Heart right ventricle (tissue), 16 donors: ENCODE measurements at regions not wholly inside any gene's neighbourhood (a gene's known extent, or its start where the extent isn't known, plus 50 kb on each side); places are given as distances from the start of the nearest gene placed in this dataset.

ENCODE experiments used
- ATAC-seq, 8 donors: fragments of 200-7000 bp; cut with Tn5 transposase; one replicate each; pipeline ENCODE4 v1.9.1; 2020; ENCODE audit warnings: mild to moderate bottlenecking in 8 of 8, moderate library complexity in 8 of 8, moderate number of reproducible peaks in 1 of 8
- DNase-seq, 2 donors: peaks; one replicate each; pipeline ENCODE4 v3.0.0-alpha.2; 2020
- H3K27ac ChIP-seq, 10 donors: fragments of 200-600 bp; sonication (generic) in 2 of 10; one replicate each; pipeline versions ENCODE4 v1.5.0 to v1.8.0; 2020 to 2022; ENCODE audit warnings: mild to moderate bottlenecking in 3 of 10
- H3K27me3 ChIP-seq, 7 donors: fragments of 200-600 bp; one replicate each; pipeline ENCODE4 v1.8.0; 2021 to 2022; ENCODE audit warnings: mild to moderate bottlenecking in 2 of 7
- H3K36me3 ChIP-seq, 9 donors: fragments of 200-600 bp; sonication (generic) in 1 of 9; one replicate each; pipeline versions ENCODE4 v1.5.0 to v1.8.0; 2020 to 2022; ENCODE audit warnings: mild to moderate bottlenecking in 2 of 9
- H3K4me1 ChIP-seq, 9 donors: fragments of 200-600 bp; sonication (generic) in 1 of 9; one replicate each; pipeline versions ENCODE4 v1.5.0 to v1.8.0; 2020 to 2022; ENCODE audit warnings: mild to moderate bottlenecking in 4 of 9
- H3K4me3 ChIP-seq, 10 donors: fragments of 200-600 bp; sonication (generic) in 2 of 10; one replicate each; pipeline versions ENCODE4 v1.5.0 to v1.8.0; 2020 to 2022; ENCODE audit warnings: mild to moderate bottlenecking in 7 of 10, moderate library complexity in 2 of 10
- H3K9me3 ChIP-seq, 11 donors: fragments of 200-600 bp in 10 of 11; sonication (generic) in 2 of 11; one replicate each; pipeline versions ENCODE4 v1.5.0 to v1.8.0; 2013 to 2022; ENCODE audit warnings: mild to moderate bottlenecking in 2 of 11, control low read depth in 1 of 11, moderate library complexity in 1 of 11
- CTCF ChIP-seq, 9 donors: fragments of 200-600 bp; sonication (generic) in 2 of 9; IDR thresholded peaks; one replicate each; pipeline versions ENCODE4 v1.5.0 to v1.8.0; 2021 to 2022; ENCODE audit warnings: antibody characterized with exemption in 9 of 9, mild to moderate bottlenecking in 5 of 9, moderate library complexity in 1 of 9
- WGBS, 2 donors: extraction: QIAGEN DNeasy Blood & Tissue Kit; methylation state at CpG; one replicate each; pipeline ENCODE4 v1.1.7; 2013; ENCODE audit warnings: inconsistent platforms in 1 of 2; 5-methylcytosine and 5-hydroxymethylcytosine counted together
- intact Hi-C, 10 donors: fragments of 100-400 bp; cut with DNase I; formaldehyde crosslinking; loops; one replicate each; pipeline versions ENCODE4 v1.11.1 to v1.14.2; 2022
- donor health status: Arrhythmogenic right ventricular cardiomyopathy.
- donor health status: ischemic (EF 13 %, LVEDD 7.1; RV severe dilation, severe dysfunction).
- donor health status: healthy with polysubstance abuse.
- donor health status: DM: no; HTN: yes; CAD: no.
- donor health status: DM: no; HTN: no; CAD: no.
- donor health status: ischemic (EF 25% LVEDD 6.9; RV normal size, moderate dysfunction).
- donor health status: ischemic (EF 25% LVEDD 5.7; RV mildly dilated, moderate dysfunction).
- donor health status: healthy.
- donor health status: DM: yes; HTN: yes; CAD: no.
- donor health status: Ischemic cardiomyopathy.
- donor health status: ischemic (EF 35%, LVEDD 5.7; RV mildly dilated, moderate dysfunction).
- donor health status: nonischemic (EF 11% LVEDD 7.7; RV severe dilation, severe dysfunction).
- donor health status: DM: yes; HTN: yes; CAD: no.
- donor health status: PGD.
- donor health status: ischemic (EF 29% LVEDD 5.4; RV normal size, mild dysfunction).
- donor health status: nonischemic (EF 23%, LVEDD 6.1; RV moderate dilation, normal function).

GRCh38 chr16:49052846-49053245 lies 228.8 kb downstream of the CBLN1 start:
- 85 to 87% methylated on average over 9 of the region's 9 CpGs for WGBS, 2 donors
- DNase-seq, result no peak
- no peak for ATAC-seq
- H3K4me1 ChIP-seq, result peaks cover 0 to 16% (median 0%) of the 10 kb centered on the region in 9 donors
- no peak for TF ChIP-seq CTCF (IDR thresholded peaks at IDR 0.05)
- intact Hi-C loops, result loop anchor here in 1 of 10 donors (10.0 kb wide), 1 partner anchor 288 kb away; no protein-coding TSS in a partner anchor
- H3K36me3 ChIP-seq, result no peaks in the 10 kb centered on the region
- no peak overlapping the region for H3K27ac ChIP-seq
- H3K27me3 ChIP-seq, result no peaks in the 10 kb centered on the region
- H3K4me3 ChIP-seq, result no peak overlapping the region
- no peaks in the 10 kb centered on the region for H3K9me3 ChIP-seq

GRCh38 chr16:49051576-49051975 lies 230.1 kb downstream of the CBLN1 start:
- WGBS, 2 donors, result 29 to 33% methylated on average over 2 of the region's 2 CpGs
- ATAC-seq (no peak), DNase-seq (no peak)
- Histone ChIP-seq H3K4me3 (no peak overlapping the region), H3K27me3 (no peaks in the 10 kb centered on the region), H3K36me3 (no peaks in the 10 kb centered on the region), H3K27ac (no peak overlapping the region), H3K9me3 (no peaks in the 10 kb centered on the region), H3K4me1 (peaks cover 0 to 16% (median 0%) of the 10 kb centered on the region in 9 donors)
- TF ChIP-seq CTCF (IDR thresholded peaks at IDR 0.05), result no peak
- intact Hi-C loops, result loop anchor here in 1 of 10 donors (10.0 kb wide), 1 partner anchor 287 kb away; no protein-coding TSS in a partner anchor

GRCh38 chr16:49050607-49051006 lies 231.0 kb downstream of the CBLN1 start:
- no peak overlapping the region for H3K27ac ChIP-seq
- H3K4me3 ChIP-seq, result no peak overlapping the region
- DNase-seq, result no peak
- ATAC-seq, result peak in 4 of 8 donors; percentile 31 to 68 (median 61)
- H3K27me3 ChIP-seq, result no peaks in the 10 kb centered on the region
- TF ChIP-seq CTCF (IDR thresholded peaks at IDR 0.05), result no peak
- intact Hi-C loops, result loop anchor here in 1 of 10 donors (10.0 kb wide), 1 partner anchor 286 kb away; no protein-coding TSS in a partner anchor
- H3K4me1 ChIP-seq, result peaks cover 0 to 16% (median 0%) of the 10 kb centered on the region in 9 donors
- H3K9me3 ChIP-seq, result peaks cover 0 to under 1% (median 0%) of the 10 kb centered on the region in 11 donors
- no peaks in the 10 kb centered on the region for H3K36me3 ChIP-seq
- 38 to 42% methylated on average over 4 of the region's 4 CpGs for WGBS, 2 donors

GRCh38 chr16:49049644-49050043 lies 232.0 kb downstream of the CBLN1 start:
- no peak overlapping the region for H3K4me3 ChIP-seq
- H3K36me3 ChIP-seq, result no peaks in the 10 kb centered on the region
- 80 to 85% methylated on average over 3 of the region's 3 CpGs for WGBS, 2 donors
- intact Hi-C loops, result loop anchor here in 1 of 10 donors (10.0 kb wide), 1 partner anchor 285 kb away; no protein-coding TSS in a partner anchor
- H3K4me1 ChIP-seq, result peaks cover 0 to 16% (median 0%) of the 10 kb centered on the region in 9 donors
- H3K9me3 ChIP-seq, result peaks cover 0 to 3% (median 0%) of the 10 kb centered on the region in 11 donors
- no peak overlapping the region for H3K27ac ChIP-seq
- no peaks in the 10 kb centered on the region for H3K27me3 ChIP-seq
- TF ChIP-seq CTCF (IDR thresholded peaks at IDR 0.05), result no peak
- DNase-seq (no peak), ATAC-seq (no peak)
